IMR-90 (cell line): ENCODE measurements at regions not wholly inside any gene's neighbourhood (a gene's known extent, or its start where the extent isn't known, plus 50 kb on each side); places are given as distances from the start of the nearest gene placed in this dataset.

Source experiments
- ATAC-seq: fragments of 200-7000 bp; cut with Tn5 transposase; 2 replicates; pipeline ENCODE4 v1.9.1; 2020; ENCODE audit warnings: low read depth, mild to moderate bottlenecking, moderate library complexity
- BruUV-seq: library from RNA; stranded (reverse); fragments of 400-500 nt; replicated peaks from 2 replicates; lab custom pipeline; 2021; lab: Mats Ljungman, UMichigan
- CTCF ChIA-PET: fragments of 300-600 bp; formaldehyde crosslinking; extraction: SDS; loops from one replicate; lab custom pipeline; 2021; ENCODE audit warnings: antibody characterized with exemption; lab: Yijun Ruan, JAX
- POLR2A ChIA-PET: fragments of 300-600 bp; sonication (Branson Sonifier 250); formaldehyde crosslinking; loops from one replicate; lab custom pipeline; 2022; ENCODE audit warnings: antibody characterized with exemption; ENCODE audit not compliant: unreplicated experiment; lab: Charles Lee
- DNase-seq: peaks from one replicate; pipeline ENCODE4 v3.0.0; 2013
- H2AFZ ChIP-seq: replicated peaks from 2 replicates; pipeline ENCODE3; 2013; ENCODE audit warnings: low read length, mild to moderate bottlenecking; ENCODE audit not compliant: poor library complexity
- H2AK5ac ChIP-seq: 2 replicates; pipeline ENCODE4 v1.6.1; 2013; ENCODE audit warnings: low read depth, low read length, inconsistent platforms
- H2AK9ac ChIP-seq: replicated peaks from 2 replicates; pipeline ENCODE3; 2013; ENCODE audit warnings: mild to moderate bottlenecking, low read depth, low read length, moderate library complexity; ENCODE audit not compliant: poor library complexity
- H2BK120ac ChIP-seq: 2 replicates; pipeline ENCODE4 v1.6.1; 2013; ENCODE audit warnings: low read depth, low read length, inconsistent platforms
- H2BK15ac ChIP-seq: 3 replicates; pipeline ENCODE4 v1.6.1; 2013; ENCODE audit warnings: low read depth, low read length, inconsistent platforms
- H2BK20ac ChIP-seq: 2 replicates; pipeline ENCODE4 v1.6.1; 2013; ENCODE audit warnings: low read depth, mild to moderate bottlenecking, inconsistent platforms, low read length, moderate library complexity
- H2BK5ac ChIP-seq: 2 replicates; pipeline ENCODE4 v1.6.1; 2013; ENCODE audit warnings: mild to moderate bottlenecking, low read depth, low read length, inconsistent platforms; ENCODE audit not compliant: poor library complexity, severe bottlenecking
- H3K14ac ChIP-seq: replicated peaks from 2 replicates; pipeline ENCODE4 v1.6.1; 2013; ENCODE audit warnings: low read depth, low read length, inconsistent platforms
- H3K18ac ChIP-seq: 2 replicates; pipeline ENCODE4 v1.6.1; 2013; ENCODE audit warnings: low read depth, low read length, control low read depth
- H3K23ac ChIP-seq: 2 replicates; pipeline ENCODE4 v1.6.1; 2013; ENCODE audit warnings: low read depth, low read length, inconsistent platforms
- H3K27ac ChIP-seq: 2 replicates; pipeline ENCODE4 v1.5.1; 2013; ENCODE audit warnings: mild to moderate bottlenecking, control low read depth, low read length; ENCODE audit not compliant: insufficient read depth
- H3K27me3 ChIP-seq: 2 replicates; pipeline ENCODE4 v1.6.1; 2013; ENCODE audit warnings: low read length; ENCODE audit not compliant: control insufficient read depth, insufficient read depth
- H3K36me3 ChIP-seq: 2 replicates; pipeline ENCODE4 v1.6.1; 2013; ENCODE audit warnings: low read length, mixed read lengths; ENCODE audit not compliant: control insufficient read depth, insufficient read depth
- H3K4ac ChIP-seq: 2 replicates; pipeline ENCODE4 v1.6.1; 2013; ENCODE audit warnings: low read depth, low read length, inconsistent platforms
- H3K4me1 ChIP-seq: 2 replicates; pipeline ENCODE4 v1.6.1; 2013; ENCODE audit warnings: low read length, mixed read lengths; ENCODE audit not compliant: control insufficient read depth, insufficient read depth
- H3K4me2 ChIP-seq: 2 replicates; pipeline ENCODE4 v1.6.1; 2013; ENCODE audit warnings: low read depth, mild to moderate bottlenecking, control low read depth, low read length, moderate library complexity
- H3K4me3 ChIP-seq: 2 replicates; pipeline ENCODE4 v1.5.1; 2013; ENCODE audit warnings: low read depth, mild to moderate bottlenecking, control low read depth, low read length, moderate library complexity; ENCODE audit not compliant: insufficient read depth
- H3K56ac ChIP-seq: 2 replicates; pipeline ENCODE4 v1.6.1; 2013; ENCODE audit warnings: low read length, inconsistent platforms; ENCODE audit not compliant: insufficient read depth; ENCODE audit errors: extremely low read depth
- H3K79me1 ChIP-seq, 2 experiments: 2 replicates each; pipeline ENCODE4 v1.6.1; 2013; ENCODE audit warnings: low read length in 2 of 2, inconsistent platforms in 1 of 2, low read depth in 1 of 2
- H3K9ac ChIP-seq: 2 replicates; pipeline ENCODE4 v1.6.1; 2013; ENCODE audit warnings: low read depth, low read length, control low read depth
- H3K9me1 ChIP-seq: 2 replicates; pipeline ENCODE4 v1.6.1; 2013; ENCODE audit warnings: low read length, inconsistent platforms; ENCODE audit not compliant: insufficient read depth
- H3K9me3 ChIP-seq: 2 replicates; pipeline ENCODE4 v1.6.1; 2013; ENCODE audit warnings: low read length; ENCODE audit not compliant: control insufficient read depth, insufficient read depth
- H4K20me1 ChIP-seq: 2 replicates; pipeline ENCODE4 v1.6.1; 2013; ENCODE audit warnings: low read length, inconsistent platforms; ENCODE audit not compliant: insufficient read depth
- H4K5ac ChIP-seq: 2 replicates; pipeline ENCODE4 v1.6.1; 2013; ENCODE audit warnings: mild to moderate bottlenecking, low read depth, low read length, control low read depth
- H4K8ac ChIP-seq, 2 experiments: 2 replicates each; pipeline ENCODE4 v1.6.1; 2013; ENCODE audit warnings: low read depth in 2 of 2, low read length in 2 of 2, control low read depth in 1 of 2, inconsistent platforms in 1 of 2
- H4K91ac ChIP-seq: 2 replicates; pipeline ENCODE4 v1.6.1; 2013; ENCODE audit warnings: low read depth, low read length, inconsistent platforms; ENCODE audit not compliant: insufficient read depth
- BHLHE40 ChIP-seq: fragments of 150-350 bp; IDR thresholded peaks from 2 replicates; pipeline ENCODE4 v1.6.1; 2016; ENCODE audit warnings: mild to moderate bottlenecking, low read depth, low read length
- CHD1 ChIP-seq: IDR thresholded peaks from 2 replicates; pipeline ENCODE4 v1.6.1; 2012; ENCODE audit warnings: low read depth, low read length, improper control_type of control experiment
- MAFK ChIP-seq: IDR thresholded peaks from 2 replicates; pipeline ENCODE4 v1.6.1; 2012; ENCODE audit warnings: low read depth, low read length, improper control_type of control experiment
- NFE2L2 ChIP-seq: fragments of 150-350 bp; IDR thresholded peaks from 2 replicates; pipeline ENCODE4 v1.6.1; 2016; ENCODE audit warnings: low read depth, mild to moderate bottlenecking, low read length
- RAD21 ChIP-seq: IDR thresholded peaks from 2 replicates; pipeline ENCODE4 v1.6.1; 2012; ENCODE audit warnings: low read length, improper control_type of control experiment
- WGBS, 2 experiments: methylation state at CpG; one replicate each; pipeline versions ENCODE4 v1.1.5 to v1.1.7; 2013; ENCODE audit warnings: missing lambda C conversion rate in 2 of 2; ENCODE audit not compliant: insufficient read length in 1 of 2; ENCODE audit errors: extremely low coverage in 2 of 2; 5-methylcytosine and 5-hydroxymethylcytosine counted together
- dilution Hi-C: fragments of 300-500 bp; cut with HindIII; formaldehyde crosslinking; loops from one replicate; pipeline ENCODE4 v1.14.3; 2018; ENCODE audit warnings: low sequenced_read_pairs; ENCODE audit not compliant: unreplicated experiment
- in situ Hi-C: fragments of 300-500 bp; cut with MboI; formaldehyde crosslinking; loops from 3 replicates; pipeline ENCODE4 v1.14.3; 2019; ENCODE audit warnings: low sequenced_read_pairs, inconsistent platforms, mixed read lengths
- intact Hi-C: fragments of 100-400 bp; cut with micrococcal nuclease; formaldehyde crosslinking; loops from 2 replicates; pipeline ENCODE4 v1.10.0; 2022
- TF ChIP-seq, protein P1 (sequence below): fragments of 150-350 bp; IDR thresholded peaks from 2 replicates; pipeline ENCODE4 v1.6.1; 2016; ENCODE audit warnings: low read depth, mild to moderate bottlenecking, low read length, moderate library complexity, borderline replicate concordance

DNA sequence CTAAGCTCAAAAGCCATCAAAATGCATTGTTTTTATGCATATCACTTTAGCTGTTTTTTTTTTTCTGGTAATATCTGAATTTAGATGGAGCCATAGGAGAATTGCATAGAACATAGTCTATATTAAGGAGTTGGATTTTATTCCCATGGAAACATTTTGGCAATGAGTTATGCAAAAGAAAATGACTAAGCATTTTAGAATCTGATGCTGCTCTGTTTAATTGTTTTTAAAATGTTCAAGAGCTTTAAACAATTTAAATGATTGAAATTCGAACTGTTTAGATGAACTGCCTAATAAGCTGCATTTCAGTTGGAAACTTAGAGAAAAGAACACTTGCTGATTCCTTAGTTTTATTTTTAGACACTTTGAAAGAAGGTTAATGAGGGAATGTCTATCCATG is 1531.5 kb upstream of the B3GALT2 start:
- H4K91ac ChIP-seq: no peak overlapping the region
- H3K4me2 ChIP-seq: no peak overlapping the region; the same call in 1 of the 2 replicates
- H2BK15ac ChIP-seq: no peak overlapping the region
- H3K27ac ChIP-seq: no peak overlapping the region
- intact Hi-C loops (no loop called here), dilution Hi-C loops (no loop called here), in situ Hi-C loops (no loop called here)
- no TSS peak for BruUV-seq
- H2BK20ac ChIP-seq: no peak overlapping the region
- H3K79me1 ChIP-seq: no peaks in the 10 kb centered on the region
- H3K18ac ChIP-seq: no peak overlapping the region
- peak; percentile 77 for ATAC-seq
- no peak overlapping the region for H4K8ac ChIP-seq
- peak; percentile 63 for DNase-seq
- H3K36me3 ChIP-seq: no peaks in the 10 kb centered on the region
- WGBS, 2 experiments: no CpG with 5 or more reads among the region's 1 CpG
- no peak overlapping the region for H3K4ac ChIP-seq
- H2AK5ac ChIP-seq: no peak overlapping the region
- no peaks in the 10 kb centered on the region for H4K20me1 ChIP-seq
- H3K23ac ChIP-seq: no peak overlapping the region
- no peak overlapping the region for H3K9ac ChIP-seq
- H2BK5ac ChIP-seq: no peak overlapping the region
- H3K9me1 ChIP-seq: no peaks in the 10 kb centered on the region
- H2AK9ac ChIP-seq: no peak overlapping the region
- no peak overlapping the region for H2AFZ ChIP-seq
- no peak overlapping the region for H2BK120ac ChIP-seq
- H3K9me3 ChIP-seq: no peaks in the 10 kb centered on the region
- H3K4me3 ChIP-seq: no peak overlapping the region
- H3K14ac ChIP-seq: no peak overlapping the region
- CTCF ChIA-PET: no interaction called here
- no peaks in the 10 kb centered on the region for H3K4me1 ChIP-seq
- H3K27me3 ChIP-seq: no peaks in the 10 kb centered on the region
- no peak overlapping the region for H3K56ac ChIP-seq
- no peak overlapping the region for H4K5ac ChIP-seq
- TF ChIP-seq MAFK: 0 out of 2 replicates have a peak, but pooled peaks have one; percentile 25
- no peak for TF ChIP-seq BHLHE40
- peak; percentile 75 for TF ChIP-seq NFE2L2
- TF ChIP-seq, protein P1, sequence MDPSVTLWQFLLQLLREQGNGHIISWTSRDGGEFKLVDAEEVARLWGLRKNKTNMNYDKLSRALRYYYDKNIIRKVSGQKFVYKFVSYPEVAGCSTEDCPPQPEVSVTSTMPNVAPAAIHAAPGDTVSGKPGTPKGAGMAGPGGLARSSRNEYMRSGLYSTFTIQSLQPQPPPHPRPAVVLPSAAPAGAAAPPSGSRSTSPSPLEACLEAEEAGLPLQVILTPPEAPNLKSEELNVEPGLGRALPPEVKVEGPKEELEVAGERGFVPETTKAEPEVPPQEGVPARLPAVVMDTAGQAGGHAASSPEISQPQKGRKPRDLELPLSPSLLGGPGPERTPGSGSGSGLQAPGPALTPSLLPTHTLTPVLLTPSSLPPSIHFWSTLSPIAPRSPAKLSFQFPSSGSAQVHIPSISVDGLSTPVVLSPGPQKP: no peak
- TF ChIP-seq CHD1: no peak
- no peak for TF ChIP-seq RAD21
- POLR2A ChIA-PET: no interaction called here
